Upper lobe of left lung (tissue), 6 donors: ENCODE measurements at regions not wholly inside any gene's neighbourhood (a gene's known extent, or its start where the extent isn't known, plus 50 kb on each side); places are given as distances from the start of the nearest gene placed in this dataset.

Source experiments
- ATAC-seq, 2 donors: fragments of 200-7000 bp; cut with Tn5 transposase; one replicate each; pipeline ENCODE4 v1.9.1; 2022; ENCODE audit warnings: mild to moderate bottlenecking in 2 of 2, moderate library complexity in 2 of 2; ENCODE audit not compliant: low FRiP score in 2 of 2
- DNase-seq, 2 donors: peaks; one replicate each; pipeline ENCODE4 v3.0.0-alpha.2; 2019 to 2020
- H3K27ac ChIP-seq, 4 donors: fragments of 200-600 bp; sonication (generic); one replicate each; pipeline ENCODE4 v1.5.1; 2016 to 2019
- H3K27me3 ChIP-seq, 4 donors: fragments of 200-600 bp; sonication (generic); one replicate each; pipeline ENCODE4 v1.5.1; 2017 to 2019
- H3K36me3 ChIP-seq, 4 donors: fragments of 200-600 bp; sonication (generic); one replicate each; pipeline ENCODE4 v1.5.1; 2016 to 2019
- H3K4me1 ChIP-seq, 4 donors: fragments of 200-600 bp; sonication (generic); one replicate each; pipeline ENCODE4 v1.5.1; 2018 to 2019
- H3K4me3 ChIP-seq, 4 donors: fragments of 200-600 bp; sonication (generic); one replicate each; pipeline ENCODE4 v1.5.1; 2017 to 2019; ENCODE audit warnings: mild to moderate bottlenecking in 2 of 4, moderate library complexity in 1 of 4
- H3K9me3 ChIP-seq, 4 donors: fragments of 200-600 bp; sonication (generic); one replicate each; pipeline ENCODE4 v1.5.1; 2018 to 2019
- EP300 ChIP-seq, 4 donors: sonication (generic); formaldehyde crosslinking; IDR thresholded peaks; one replicate each; pipeline ENCODE4 v1.5.1; 2017; ENCODE audit warnings: antibody characterized with exemption in 4 of 4, control low read depth in 2 of 4
- POLR2A ChIP-seq, 4 donors: fragments of 450-650 bp; IDR thresholded peaks; one replicate each; pipeline ENCODE4 v1.5.1; 2016 to 2017; ENCODE audit warnings: antibody characterized with exemption in 4 of 4, mild to moderate bottlenecking in 2 of 4
- POLR2AphosphoS5 ChIP-seq, 2 donors: sonication (generic); formaldehyde crosslinking; IDR thresholded peaks; one replicate each; pipeline ENCODE4 v1.5.1; 2017; ENCODE audit warnings: antibody characterized with exemption in 2 of 2
- WGBS, 2 donors: methylation state at CpG; one replicate each; pipeline ENCODE4 v1.1.5; 2017 to 2018; 5-methylcytosine and 5-hydroxymethylcytosine counted together
- TF ChIP-seq, protein P1 (sequence below), 6 experiments: fragments of 450-650 bp in 4 of 6; fragments of 200-600 bp in 2 of 6; sonication (generic) in 2 of 6; IDR thresholded peaks; one replicate each; pipeline ENCODE4 v1.5.1; 2016 to 2019; ENCODE audit warnings: antibody characterized with exemption in 6 of 6
- donor health status: DM: no; HTN: no; CAD: no; lungs with moderate emphysema.
- donor health status: DM: no; HTN: yes; CAD: no; lungs with severe emphysema.

GRCh38 chr10:7507887-7508726, 97.3 kb upstream of the SFMBT2 start:
- Histone ChIP-seq H3K9me3 (no peaks in the 10 kb centered on the region), H3K27ac (no peak overlapping the region), H3K27me3 (no peaks in the 10 kb centered on the region), H3K36me3 (no peaks in the 10 kb centered on the region), H3K4me1 (no peaks in the 10 kb centered on the region), H3K4me3 (no peak overlapping the region)
- TF ChIP-seq POLR2A (IDR thresholded peaks at IDR 0.05): no peak
- no peak for TF ChIP-seq POLR2AphosphoS5 (IDR thresholded peaks at IDR 0.05)
- no peak for TF ChIP-seq EP300 (IDR thresholded peaks at IDR 0.05)
- TF ChIP-seq, protein P1, sequence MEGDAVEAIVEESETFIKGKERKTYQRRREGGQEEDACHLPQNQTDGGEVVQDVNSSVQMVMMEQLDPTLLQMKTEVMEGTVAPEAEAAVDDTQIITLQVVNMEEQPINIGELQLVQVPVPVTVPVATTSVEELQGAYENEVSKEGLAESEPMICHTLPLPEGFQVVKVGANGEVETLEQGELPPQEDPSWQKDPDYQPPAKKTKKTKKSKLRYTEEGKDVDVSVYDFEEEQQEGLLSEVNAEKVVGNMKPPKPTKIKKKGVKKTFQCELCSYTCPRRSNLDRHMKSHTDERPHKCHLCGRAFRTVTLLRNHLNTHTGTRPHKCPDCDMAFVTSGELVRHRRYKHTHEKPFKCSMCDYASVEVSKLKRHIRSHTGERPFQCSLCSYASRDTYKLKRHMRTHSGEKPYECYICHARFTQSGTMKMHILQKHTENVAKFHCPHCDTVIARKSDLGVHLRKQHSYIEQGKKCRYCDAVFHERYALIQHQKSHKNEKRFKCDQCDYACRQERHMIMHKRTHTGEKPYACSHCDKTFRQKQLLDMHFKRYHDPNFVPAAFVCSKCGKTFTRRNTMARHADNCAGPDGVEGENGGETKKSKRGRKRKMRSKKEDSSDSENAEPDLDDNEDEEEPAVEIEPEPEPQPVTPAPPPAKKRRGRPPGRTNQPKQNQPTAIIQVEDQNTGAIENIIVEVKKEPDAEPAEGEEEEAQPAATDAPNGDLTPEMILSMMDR (IDR thresholded peaks at IDR 0.05): no peak
- WGBS, 2 donors: 67 to 69% methylated on average over 13 of the region's 13 CpGs
- ATAC-seq: peak in 1 of 2 donors; percentile 23
- DNase-seq: peak in 1 of 2 donors; percentile 62

DNA sequence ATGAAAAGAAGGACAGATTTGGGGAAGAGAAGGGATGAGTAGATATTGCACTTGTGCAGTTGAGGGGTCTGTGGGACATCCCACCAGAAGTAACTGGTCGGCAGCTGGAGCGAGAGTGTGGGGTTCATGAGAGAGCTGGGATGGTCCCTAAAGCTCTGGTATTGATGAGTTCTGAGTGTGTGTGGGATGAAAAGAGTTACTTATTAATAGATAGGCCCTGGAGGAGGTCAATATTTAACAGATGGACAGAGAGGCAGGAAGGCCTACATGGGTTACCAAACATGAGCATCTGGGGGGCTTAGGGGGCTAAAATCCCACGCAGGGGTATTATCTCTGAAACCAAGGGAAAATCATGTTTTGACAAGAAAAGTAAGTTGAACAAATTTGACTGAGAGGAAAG, 95.7 kb upstream of the SFMBT2 start:
- no peaks in the 10 kb centered on the region for H3K9me3 ChIP-seq
- H3K4me3 ChIP-seq: no peak overlapping the region
- ATAC-seq: no peak
- WGBS, 2 donors: 90 to 96% methylated on average over 3 of the region's 3 CpGs
- no peaks in the 10 kb centered on the region for H3K4me1 ChIP-seq
- H3K27ac ChIP-seq: no peak overlapping the region
- DNase-seq: no peak
- TF ChIP-seq POLR2AphosphoS5 (IDR thresholded peaks at IDR 0.05): no peak
- TF ChIP-seq, protein P1 (IDR thresholded peaks at IDR 0.05): no peak
- no peak for TF ChIP-seq EP300 (IDR thresholded peaks at IDR 0.05)
- no peak for TF ChIP-seq POLR2A (IDR thresholded peaks at IDR 0.05)
- H3K27me3 ChIP-seq: no peaks in the 10 kb centered on the region
- H3K36me3 ChIP-seq: no peaks in the 10 kb centered on the region

DNA sequence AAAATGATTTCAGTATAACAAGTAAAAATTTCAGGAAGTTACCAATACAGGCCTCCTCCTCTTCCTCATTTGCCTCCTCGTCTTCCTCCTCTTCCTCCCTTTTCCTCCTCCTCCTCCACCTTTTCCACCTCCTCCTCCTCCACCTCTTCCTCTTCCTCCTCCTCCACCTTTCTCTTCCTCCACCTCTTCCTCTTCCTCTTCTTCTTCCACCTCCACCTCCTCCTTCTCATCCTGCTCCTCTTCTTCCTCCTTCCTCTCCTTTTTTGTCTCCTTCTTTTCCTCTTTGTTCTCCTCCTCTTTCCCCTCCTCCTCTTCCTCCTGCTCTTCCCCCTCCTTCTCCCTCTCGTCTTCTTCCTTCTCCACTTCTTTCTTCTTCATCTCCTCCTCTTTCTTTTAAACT, 94.4 kb upstream of the SFMBT2 start:
- Histone ChIP-seq H3K27ac (no peak overlapping the region), H3K36me3 (no peaks in the 10 kb centered on the region), H3K4me1 (no peaks in the 10 kb centered on the region), H3K27me3 (no peaks in the 10 kb centered on the region), H3K4me3 (no peak overlapping the region), H3K9me3 (no peaks in the 10 kb centered on the region)
- TF ChIP-seq EP300 (IDR thresholded peaks at IDR 0.05) (no peak), POLR2A (IDR thresholded peaks at IDR 0.05) (no peak), POLR2AphosphoS5 (IDR thresholded peaks at IDR 0.05) (no peak)
- TF ChIP-seq, protein P1 (IDR thresholded peaks at IDR 0.05): no peak
- WGBS, 2 donors: 38 to 68% methylated on average over 2 of the region's 2 CpGs
- no peak for ATAC-seq
- DNase-seq: no peak

- no peaks in the 10 kb centered on the region for H3K4me1 ChIP-seq
- H3K9me3 ChIP-seq: no peaks in the 10 kb centered on the region
- no peak overlapping the region for H3K27ac ChIP-seq
- no peak for DNase-seq
- no peak for TF ChIP-seq POLR2AphosphoS5 (IDR thresholded peaks at IDR 0.05)
- no peak for TF ChIP-seq EP300 (IDR thresholded peaks at IDR 0.05)
- TF ChIP-seq, protein P1 (IDR thresholded peaks at IDR 0.05): no peak
- no peak for TF ChIP-seq POLR2A (IDR thresholded peaks at IDR 0.05)
- no peak for ATAC-seq
- no peaks in the 10 kb centered on the region for H3K36me3 ChIP-seq
- WGBS, 2 donors: 73 to 76% methylated on average over 4 of the region's 4 CpGs
- H3K4me3 ChIP-seq: no peak overlapping the region
- no peaks in the 10 kb centered on the region for H3K27me3 ChIP-seq
These were observed 92.4 kb upstream of the SFMBT2 start for GRCh38 chr10:7503190-7503589.

- ATAC-seq (peak in 1 of 2 donors; percentile 26), DNase-seq (peak in 1 of 2 donors; percentile 25)
- H3K9me3 ChIP-seq: no peaks in the 10 kb centered on the region
- no peaks in the 10 kb centered on the region for H3K27me3 ChIP-seq
- H3K27ac ChIP-seq: no peak overlapping the region
- no peaks in the 10 kb centered on the region for H3K4me1 ChIP-seq
- no peak for TF ChIP-seq POLR2A (IDR thresholded peaks at IDR 0.05)
- TF ChIP-seq, protein P1 (IDR thresholded peaks at IDR 0.05): no peak
- no peak for TF ChIP-seq POLR2AphosphoS5 (IDR thresholded peaks at IDR 0.05)
- TF ChIP-seq EP300 (IDR thresholded peaks at IDR 0.05): no peak
- H3K36me3 ChIP-seq: no peaks in the 10 kb centered on the region
- no peak overlapping the region for H3K4me3 ChIP-seq
- 66 to 72% methylated on average over 12 of the region's 12 CpGs for WGBS, 2 donors
These were observed 90.3 kb upstream of the SFMBT2 start for GRCh38 chr10:7501157-7501556.
